GM10248 (cell line): ENCODE measurements at regions not wholly inside any gene's neighbourhood (a gene's known extent, or its start where the extent isn't known, plus 50 kb on each side); places are given as distances from the start of the nearest gene placed in this dataset.

Experiments used
- CTCF ChIA-PET: fragments of 300-600 bp; sonication (Branson Sonifier 250); formaldehyde crosslinking; extraction: SDS; loops from one replicate; lab custom pipeline; 2021; ENCODE audit warnings: antibody characterized with exemption; lab: Yijun Ruan, JAX
- POLR2A ChIA-PET: fragments of 350-650 bp; sonication (Branson Sonifier 250); formaldehyde crosslinking; extraction: SDS; loops from one replicate; lab custom pipeline; 2020; ENCODE audit warnings: antibody characterized with exemption; lab: Yijun Ruan, JAX
- DNase-seq: peaks from one replicate; pipeline ENCODE4 v3.0.0; 2012; ENCODE audit errors: extremely low spot score
- TF ChIP-seq, protein P1 (sequence below): IDR thresholded peaks from 2 replicates; pipeline ENCODE4 v1.5.1; 2012; ENCODE audit warnings: mild to moderate bottlenecking, low read depth; ENCODE audit errors: extremely low read depth, missing control alignments, control extremely low read depth

DNA sequence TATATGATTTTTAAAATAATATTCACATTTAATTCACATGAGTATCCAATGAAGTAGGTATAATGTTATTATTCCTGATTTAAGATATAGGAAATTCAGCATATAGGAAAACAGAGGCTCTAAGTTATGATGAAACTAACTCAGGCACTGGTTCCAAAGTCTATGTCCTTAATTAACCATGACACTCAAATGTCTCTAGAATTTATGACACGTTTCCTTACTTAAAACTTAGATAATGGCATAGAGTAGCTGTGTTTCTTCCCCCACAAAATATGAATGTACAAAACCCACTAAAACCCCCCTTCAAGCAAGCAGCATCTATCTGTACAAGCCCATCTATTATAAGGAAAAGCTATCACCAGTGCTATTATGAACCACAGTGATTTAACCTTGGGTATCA, 72.9 kb upstream of the CDK1 start:
- ChIA-PET POLR2A (interaction anchor here (0.7 kb wide), 1 partner anchor 15 kb away, joined by 5 read pairs; no protein-coding TSS in a partner anchor), CTCF (interaction anchor here (0.6 to 1.9 kb wide), 2 partner anchors 27 to 54 kb away, joined by 3 to 4 read pairs; no protein-coding TSS in a partner anchor)
- TF ChIP-seq, protein P1, sequence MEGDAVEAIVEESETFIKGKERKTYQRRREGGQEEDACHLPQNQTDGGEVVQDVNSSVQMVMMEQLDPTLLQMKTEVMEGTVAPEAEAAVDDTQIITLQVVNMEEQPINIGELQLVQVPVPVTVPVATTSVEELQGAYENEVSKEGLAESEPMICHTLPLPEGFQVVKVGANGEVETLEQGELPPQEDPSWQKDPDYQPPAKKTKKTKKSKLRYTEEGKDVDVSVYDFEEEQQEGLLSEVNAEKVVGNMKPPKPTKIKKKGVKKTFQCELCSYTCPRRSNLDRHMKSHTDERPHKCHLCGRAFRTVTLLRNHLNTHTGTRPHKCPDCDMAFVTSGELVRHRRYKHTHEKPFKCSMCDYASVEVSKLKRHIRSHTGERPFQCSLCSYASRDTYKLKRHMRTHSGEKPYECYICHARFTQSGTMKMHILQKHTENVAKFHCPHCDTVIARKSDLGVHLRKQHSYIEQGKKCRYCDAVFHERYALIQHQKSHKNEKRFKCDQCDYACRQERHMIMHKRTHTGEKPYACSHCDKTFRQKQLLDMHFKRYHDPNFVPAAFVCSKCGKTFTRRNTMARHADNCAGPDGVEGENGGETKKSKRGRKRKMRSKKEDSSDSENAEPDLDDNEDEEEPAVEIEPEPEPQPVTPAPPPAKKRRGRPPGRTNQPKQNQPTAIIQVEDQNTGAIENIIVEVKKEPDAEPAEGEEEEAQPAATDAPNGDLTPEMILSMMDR, result no peak
- no peak for DNase-seq

DNA sequence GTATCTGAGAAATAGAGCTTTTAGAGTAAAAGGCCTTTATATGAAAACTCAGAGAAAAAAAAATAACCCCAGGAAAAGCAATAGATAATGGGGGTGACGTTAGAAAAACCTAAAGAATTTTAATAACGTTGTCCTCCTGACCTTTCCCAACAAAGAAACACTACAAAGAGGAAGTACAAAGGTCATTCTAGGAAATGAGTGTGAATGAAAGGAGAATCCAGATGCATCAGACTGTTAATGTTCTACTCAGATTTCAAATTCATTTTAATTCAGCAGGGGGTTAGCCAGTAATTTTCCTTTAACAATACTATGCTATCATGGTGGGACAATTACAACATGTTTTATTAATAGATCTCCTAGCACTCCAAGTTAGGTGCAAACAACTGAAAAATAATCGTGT, 73.8 kb upstream of the CDK1 start:
- TF ChIP-seq, protein P1, result no peak
- no peak for DNase-seq
- POLR2A ChIA-PET, result no interaction called here
- CTCF ChIA-PET, result interaction anchor here (1.2 to 1.9 kb wide), 2 partner anchors 17 to 53 kb away, joined by 4 to 5 read pairs; no protein-coding TSS in a partner anchor

DNA sequence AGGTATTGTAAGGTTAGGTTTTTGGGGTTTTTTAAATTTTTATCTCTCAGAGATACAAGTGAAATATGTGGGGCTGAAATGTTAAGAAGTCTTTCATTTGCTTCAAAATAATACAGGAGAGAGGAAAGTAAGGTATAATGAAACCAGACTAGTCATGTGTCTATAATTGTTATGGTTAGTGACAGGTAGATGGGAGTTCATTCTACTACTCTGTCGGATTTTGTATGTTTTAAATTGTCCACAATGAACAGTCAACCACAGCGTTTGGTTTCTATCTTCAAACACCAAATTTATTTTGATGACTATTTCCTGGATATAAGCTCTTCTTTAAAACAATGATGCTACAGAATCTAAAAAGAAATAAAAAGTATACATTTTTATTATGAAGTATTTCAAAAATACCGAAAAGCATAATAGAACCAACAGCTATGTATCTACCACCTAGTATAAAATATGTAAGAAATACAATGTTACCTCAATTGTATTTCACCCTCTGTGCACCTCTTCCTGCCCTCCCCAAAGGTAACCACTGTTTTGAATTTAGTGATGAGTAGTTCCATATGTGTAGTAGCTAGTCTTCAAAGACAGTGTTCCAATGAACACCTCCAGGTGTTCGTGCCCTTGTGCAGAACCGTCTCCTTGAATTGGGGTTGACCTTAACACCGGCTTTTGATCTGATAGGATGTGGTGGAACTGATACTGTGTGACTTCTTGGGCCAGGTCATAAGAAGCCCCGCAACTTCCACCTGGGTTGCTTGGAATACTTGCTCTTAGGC, 74.8 kb upstream of the CDK1 start:
- CTCF ChIA-PET, result interaction anchor here (1.2 to 1.9 kb wide), 3 partner anchors 13 to 52 kb away, joined by 3 to 5 read pairs (median 4); no protein-coding TSS in a partner anchor
- POLR2A ChIA-PET, result no interaction called here
- TF ChIP-seq, protein P1, result no peak
- DNase-seq, result no peak

DNA sequence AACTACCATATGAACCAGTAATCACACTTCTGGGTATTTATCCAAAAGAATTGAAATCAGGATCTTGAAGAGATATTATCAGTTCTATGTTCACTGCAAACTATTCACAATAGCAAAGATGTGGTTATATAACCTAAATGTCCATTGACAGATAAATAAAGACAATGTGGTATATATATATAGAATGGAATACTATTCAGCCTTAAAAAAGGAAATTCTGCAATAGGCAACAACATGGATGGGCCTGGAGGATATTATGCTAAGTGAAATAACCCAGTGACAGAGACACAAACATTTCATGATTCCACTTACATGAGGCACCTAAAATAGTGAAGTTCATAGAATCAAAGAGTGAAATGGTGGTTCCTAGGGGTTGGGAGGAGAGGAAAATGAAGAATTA, 90.6 kb upstream of the CDK1 start:
- ChIA-PET POLR2A (no interaction called here), CTCF (no interaction called here)
- TF ChIP-seq, protein P1, result no peak
- DNase-seq, result no peak

DNA sequence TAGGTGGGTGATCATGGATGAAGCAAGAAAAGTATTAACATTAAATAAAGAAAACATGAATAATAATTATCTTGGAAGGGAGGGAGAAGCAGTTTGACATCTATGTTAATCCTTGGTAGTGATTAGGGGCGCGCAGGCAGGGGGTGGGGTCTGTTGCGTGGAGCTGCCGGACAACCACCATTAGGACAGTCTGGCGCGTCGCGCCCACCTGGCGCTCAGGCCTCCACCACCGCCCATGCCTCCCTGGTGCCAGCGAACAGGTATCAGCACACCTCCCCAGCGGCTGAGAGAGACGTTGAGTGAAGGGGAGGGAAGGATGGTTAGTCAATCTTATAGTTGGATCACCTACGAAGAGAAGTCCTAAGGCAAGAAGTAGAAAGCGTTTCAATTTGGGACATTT, 94.2 kb upstream of the CDK1 start:
- CTCF ChIA-PET, result no interaction called here
- TF ChIP-seq, protein P1, result no peak
- POLR2A ChIA-PET, result no interaction called here
- DNase-seq, result no peak

DNA sequence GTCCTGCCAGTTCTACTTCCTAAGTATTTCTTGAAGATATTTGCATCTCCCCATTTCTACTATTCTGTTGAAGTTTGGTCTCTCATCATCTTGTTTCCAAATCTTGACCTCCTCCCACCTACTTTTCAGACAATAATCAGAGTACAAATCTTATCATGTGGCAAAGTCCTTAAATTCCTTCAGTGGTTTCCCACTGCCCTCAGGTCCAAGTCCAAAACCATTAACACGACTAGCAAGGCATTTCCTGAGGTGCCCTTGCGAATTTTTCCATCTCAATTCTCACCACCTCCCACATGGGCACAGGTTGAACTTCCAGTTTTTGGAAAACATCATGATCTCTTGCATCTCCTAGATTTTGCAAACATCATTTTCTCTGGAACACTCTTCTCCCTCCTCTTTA, 97.2 kb upstream of the CDK1 start:
- no peak for DNase-seq
- ChIA-PET CTCF (no interaction called here), POLR2A (no interaction called here)
- TF ChIP-seq, protein P1, result no peak
